Adrenal gland (tissue), 9 donors: ENCODE measurements at regions not wholly inside any gene's neighbourhood (a gene's known extent, or its start where the extent isn't known, plus 50 kb on each side); places are given as distances from the start of the nearest gene placed in this dataset.
A peak's percentile ranks its signal among the peaks of the same experiment; 100 is the strongest.

Source experiments
- DNase-seq, 7 donors: peaks; one replicate each; pipeline ENCODE4 v3.0.0-alpha.2; 2019 to 2020
- H3K27ac ChIP-seq, 5 donors: fragments of 200-600 bp; sonication (generic) in 4 of 5; 1 replicate in 3 of 5; 2 replicates in 2 of 5; pipeline versions ENCODE4 v1.5.1 to v1.8.0; 2016 to 2020; ENCODE audit warnings: mild to moderate bottlenecking in 1 of 5
- H3K27me3 ChIP-seq: fragments of 200-600 bp; 2 replicates; pipeline ENCODE4 v1.8.0; 2021
- H3K36me3 ChIP-seq, 2 donors: fragments of 200-600 bp; replicated peaks in 1 of 2; 1 replicate in 1 of 2; 2 replicates in 1 of 2; pipeline versions ENCODE4 v1.5.1 to v1.8.0; 2018 to 2022
- H3K4me1 ChIP-seq, 2 donors: fragments of 200-600 bp; replicated peaks in 1 of 2; 1 replicate in 1 of 2; 2 replicates in 1 of 2; pipeline versions ENCODE4 v1.5.1 to v1.8.0; 2018 to 2021
- H3K4me3 ChIP-seq, 4 donors: fragments of 200-600 bp; sonication (generic) in 3 of 4; one replicate each; pipeline ENCODE4 v1.5.1; 2016 to 2018
- H3K9me3 ChIP-seq, 3 donors: fragments of 200-600 bp; sonication (generic) in 1 of 3; replicated peaks in 1 of 3; 1 replicate in 2 of 3; 2 replicates in 1 of 3; pipeline versions ENCODE4 v1.5.1 to v1.8.0; 2016 to 2021
- POLR2A ChIP-seq, 2 donors: fragments of 450-650 bp; IDR thresholded peaks; one replicate each; pipeline ENCODE4 v1.6.1; 2017; ENCODE audit warnings: antibody characterized with exemption in 2 of 2, mild to moderate bottlenecking in 2 of 2, moderate library complexity in 1 of 2
- WGBS, 4 donors: extraction: QIAGEN DNeasy Blood & Tissue Kit in 2 of 4; methylation state at CpG; one replicate each; pipeline versions ENCODE4 v1.1.5 to v1.1.7; 2013 to 2017; 5-methylcytosine and 5-hydroxymethylcytosine counted together
- intact Hi-C, 2 donors: fragments of 100-400 bp; cut with DNase I; formaldehyde crosslinking; loops; one replicate each; pipeline versions ENCODE4 v1.14.1 to v1.15.0; 2022 to 2023
- TF ChIP-seq, protein P1 (sequence below), 6 experiments: fragments of 450-650 bp in 4 of 6; fragments of 200-600 bp in 2 of 6; sonication (generic) in 1 of 6; IDR thresholded peaks; 1 replicate in 5 of 6; 2 replicates in 1 of 6; pipeline versions ENCODE4 v1.5.1 to v1.8.0; 2016 to 2021; ENCODE audit warnings: antibody characterized with exemption in 6 of 6, mild to moderate bottlenecking in 2 of 6, moderate library complexity in 1 of 6
- donor health status: healthy with polysubstance abuse.
- donor health status: Bipolar disorder and iron deficiency.
- donor health status: DM: yes; HTN: yes; CAD: no.
- donor health status: DM: no; HTN: no; CAD: no.
- donor health status: DM: no; HTN: no; CAD: no.

DNA sequence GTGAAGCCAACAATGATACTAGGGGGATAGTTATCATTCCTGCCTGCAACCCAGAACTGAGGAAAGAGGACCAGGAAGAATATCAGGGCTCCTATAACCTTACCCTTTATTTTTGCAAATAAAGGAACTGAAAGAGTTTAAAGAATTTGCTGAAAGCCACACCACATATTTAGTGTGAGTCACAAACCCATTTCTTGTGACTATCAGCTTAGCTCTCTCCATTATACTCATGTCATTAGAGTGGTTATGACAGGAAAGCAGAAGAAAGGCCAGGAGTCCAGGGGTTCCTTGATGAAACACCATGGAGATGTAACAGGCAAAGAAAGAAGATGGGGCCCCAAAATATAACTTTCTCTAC lies 141.1 kb upstream of the SAMSN1 start:
- no peaks in the 10 kb centered on the region for H3K4me1 ChIP-seq
- TF ChIP-seq POLR2A (IDR thresholded peaks at IDR 0.05), result no peak
- TF ChIP-seq, protein P1, sequence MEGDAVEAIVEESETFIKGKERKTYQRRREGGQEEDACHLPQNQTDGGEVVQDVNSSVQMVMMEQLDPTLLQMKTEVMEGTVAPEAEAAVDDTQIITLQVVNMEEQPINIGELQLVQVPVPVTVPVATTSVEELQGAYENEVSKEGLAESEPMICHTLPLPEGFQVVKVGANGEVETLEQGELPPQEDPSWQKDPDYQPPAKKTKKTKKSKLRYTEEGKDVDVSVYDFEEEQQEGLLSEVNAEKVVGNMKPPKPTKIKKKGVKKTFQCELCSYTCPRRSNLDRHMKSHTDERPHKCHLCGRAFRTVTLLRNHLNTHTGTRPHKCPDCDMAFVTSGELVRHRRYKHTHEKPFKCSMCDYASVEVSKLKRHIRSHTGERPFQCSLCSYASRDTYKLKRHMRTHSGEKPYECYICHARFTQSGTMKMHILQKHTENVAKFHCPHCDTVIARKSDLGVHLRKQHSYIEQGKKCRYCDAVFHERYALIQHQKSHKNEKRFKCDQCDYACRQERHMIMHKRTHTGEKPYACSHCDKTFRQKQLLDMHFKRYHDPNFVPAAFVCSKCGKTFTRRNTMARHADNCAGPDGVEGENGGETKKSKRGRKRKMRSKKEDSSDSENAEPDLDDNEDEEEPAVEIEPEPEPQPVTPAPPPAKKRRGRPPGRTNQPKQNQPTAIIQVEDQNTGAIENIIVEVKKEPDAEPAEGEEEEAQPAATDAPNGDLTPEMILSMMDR (IDR thresholded peaks at IDR 0.05), result no peak
- H3K27me3 ChIP-seq, result no peaks in the 10 kb centered on the region
- no peak overlapping the region for H3K27ac ChIP-seq
- DNase-seq, result peak in 1 of 7 donors; percentile 4
- no peaks in the 10 kb centered on the region for H3K36me3 ChIP-seq
- intact Hi-C loops, result no loop called here
- no peak overlapping the region for H3K4me3 ChIP-seq
- no peaks in the 10 kb centered on the region for H3K9me3 ChIP-seq

DNA sequence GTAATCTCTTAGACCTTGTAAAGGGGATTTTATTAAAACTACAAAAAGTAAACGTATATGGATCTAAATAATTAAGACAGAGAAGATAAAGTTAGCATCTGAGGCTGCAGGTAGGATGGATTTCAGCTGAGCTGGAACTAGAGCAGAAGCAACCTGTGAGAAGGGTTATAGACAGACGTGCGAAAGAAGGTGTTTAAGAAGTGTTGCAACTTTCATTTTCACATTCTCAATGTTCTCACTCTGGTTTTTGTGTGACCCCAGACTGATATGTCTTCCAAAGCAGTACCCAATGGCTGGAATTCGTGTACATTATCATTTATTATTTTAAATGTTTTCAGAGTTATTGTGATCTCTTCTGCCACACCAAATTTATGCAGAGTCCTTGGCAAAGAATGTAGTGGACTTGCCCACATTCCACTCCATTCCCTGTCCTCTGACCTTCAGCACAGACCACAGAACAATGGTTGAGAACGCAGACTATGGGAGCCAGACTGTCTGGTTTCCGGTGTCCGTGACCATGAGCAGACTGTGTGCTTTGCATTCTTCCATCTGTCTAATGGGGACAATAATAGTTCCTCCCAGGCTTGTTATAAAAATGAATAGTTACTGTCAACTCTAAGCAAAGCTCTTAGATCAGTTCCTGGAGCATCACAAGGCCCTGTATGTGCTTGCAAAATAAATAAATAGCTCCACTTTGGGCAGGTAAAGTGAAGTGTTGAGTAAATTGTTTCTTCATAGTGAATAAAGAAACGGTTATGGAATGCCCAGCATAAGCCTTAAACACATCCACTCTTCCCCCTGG lies 140.6 kb upstream of the SAMSN1 start:
- no peak for DNase-seq
- no peak overlapping the region for H3K4me3 ChIP-seq
- no peaks in the 10 kb centered on the region for H3K27me3 ChIP-seq
- WGBS, 4 donors, result 59 to 66% (median 65%) methylated on average over 8 of the region's 8 CpGs
- H3K4me1 ChIP-seq, result no peaks in the 10 kb centered on the region
- H3K27ac ChIP-seq, result peak overlapping the region in 1 of 5 donors; percentile 24
- no peaks in the 10 kb centered on the region for H3K36me3 ChIP-seq
- H3K9me3 ChIP-seq, result no peaks in the 10 kb centered on the region
- TF ChIP-seq POLR2A (IDR thresholded peaks at IDR 0.05), result no peak
- TF ChIP-seq, protein P1 (IDR thresholded peaks at IDR 0.05), result no peak
- intact Hi-C loops, result no loop called here

DNA sequence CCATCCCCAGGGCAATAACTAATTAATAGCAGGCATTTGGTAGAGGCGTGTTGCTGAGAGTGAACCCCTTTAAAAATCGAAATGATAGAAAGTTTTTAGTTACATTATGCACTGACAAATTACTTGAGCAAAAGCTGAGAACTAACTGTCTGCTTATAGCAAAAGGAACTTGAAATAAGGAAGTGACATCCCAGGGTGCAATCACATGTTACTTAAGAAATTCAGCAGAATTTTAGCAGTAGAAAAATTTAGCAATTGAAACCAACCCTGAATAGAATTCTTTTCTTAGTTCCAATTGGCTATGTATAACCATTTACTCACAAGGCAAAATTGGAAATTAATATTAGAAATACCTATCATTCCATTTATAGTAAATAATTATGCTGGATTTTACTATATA lies 139.5 kb upstream of the SAMSN1 start:
- Histone ChIP-seq H3K27me3 (no peaks in the 10 kb centered on the region), H3K4me1 (no peaks in the 10 kb centered on the region), H3K4me3 (no peak overlapping the region), H3K9me3 (no peaks in the 10 kb centered on the region), H3K36me3 (no peaks in the 10 kb centered on the region), H3K27ac (peak overlapping the region in 1 of 5 donors; percentile 24)
- DNase-seq, result peak in 1 of 7 donors; percentile 12
- intact Hi-C loops, result no loop called here
- TF ChIP-seq POLR2A (IDR thresholded peaks at IDR 0.05), result no peak
- TF ChIP-seq, protein P1 (IDR thresholded peaks at IDR 0.05), result no peak
- WGBS, 4 donors, result 39 to 78% (median 62%) methylated on average over 2 of the region's 2 CpGs

DNA sequence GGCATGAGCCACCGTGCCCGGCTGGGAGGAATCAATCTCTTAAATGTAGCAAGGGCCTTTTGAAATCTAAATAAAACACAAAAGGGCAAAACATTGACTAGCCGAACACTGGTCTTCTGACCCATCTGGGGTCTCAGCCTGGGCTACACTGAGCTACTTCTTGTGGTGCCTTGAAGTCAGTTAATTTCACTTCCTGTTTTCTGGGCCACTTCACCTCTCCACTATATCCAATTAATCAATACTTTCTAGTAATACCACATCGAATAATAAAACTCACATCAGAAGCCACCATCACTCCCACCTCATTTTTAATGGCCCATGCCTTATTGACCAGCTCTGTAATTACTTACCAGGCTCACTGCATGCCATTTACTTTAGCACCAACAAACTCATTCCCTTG lies 138.0 kb upstream of the SAMSN1 start:
- Histone ChIP-seq H3K36me3 (no peaks in the 10 kb centered on the region), H3K27me3 (no peaks in the 10 kb centered on the region), H3K4me3 (no peak overlapping the region), H3K9me3 (no peaks in the 10 kb centered on the region), H3K27ac (no peak overlapping the region), H3K4me1 (no peaks in the 10 kb centered on the region)
- intact Hi-C loops, result no loop called here
- 80 to 88% (median 81%) methylated on average over 4 of the region's 4 CpGs for WGBS, 4 donors
- TF ChIP-seq, protein P1 (IDR thresholded peaks at IDR 0.05), result no peak
- no peak for TF ChIP-seq POLR2A (IDR thresholded peaks at IDR 0.05)
- DNase-seq, result no peak
